Lower lobe of right lung (tissue), 2 donors: ENCODE measurements at regions not wholly inside any gene's neighbourhood (a gene's known extent, or its start where the extent isn't known, plus 50 kb on each side); places are given as distances from the start of the nearest gene placed in this dataset.
"Not testable (repeated sequence)": the region's sequence is repeated elsewhere in the genome, so short reads cannot be mapped to it uniquely, and the experiment has no call there.

ENCODE experiments used
- ATAC-seq, 2 donors: fragments of 200-7000 bp; cut with Tn5 transposase; one replicate each; pipeline ENCODE4 v1.9.1; 2020 to 2022; ENCODE audit warnings: mild to moderate bottlenecking in 2 of 2, moderate library complexity in 2 of 2
- DNase-seq: peaks from one replicate; pipeline ENCODE4 v3.0.0-alpha.2; 2020
- H3K27ac ChIP-seq: fragments of 200-600 bp; one replicate; pipeline ENCODE4 v1.8.0; 2022
- H3K27me3 ChIP-seq: fragments of 200-600 bp; one replicate; pipeline ENCODE4 v1.8.0; 2022; ENCODE audit warnings: low read depth
- H3K36me3 ChIP-seq: fragments of 200-600 bp; one replicate; pipeline ENCODE4 v1.8.0; 2022; ENCODE audit warnings: mild to moderate bottlenecking
- H3K4me1 ChIP-seq: fragments of 200-600 bp; one replicate; pipeline ENCODE4 v1.8.0; 2022
- H3K4me3 ChIP-seq: fragments of 200-600 bp; one replicate; pipeline ENCODE4 v1.8.0; 2022; ENCODE audit warnings: mild to moderate bottlenecking
- H3K9me3 ChIP-seq: fragments of 200-600 bp; one replicate; pipeline ENCODE4 v1.8.0; 2022
- CTCF ChIP-seq: fragments of 200-600 bp; IDR thresholded peaks from one replicate; pipeline ENCODE4 v1.8.0; 2022; ENCODE audit warnings: antibody characterized with exemption, mild to moderate bottlenecking
- intact Hi-C: fragments of 100-400 bp; cut with DNase I; formaldehyde crosslinking; loops from one replicate; pipeline ENCODE4 v1.11.0; 2022
- donor health status: DM: no; HTN: yes; CAD: no; lungs with severe emphysema.

GRCh38 chrX:115702982-115703381, 142.0 kb downstream of the PLS3 start:
- Histone ChIP-seq H3K4me1 (no peaks in the 10 kb centered on the region), H3K4me3 (no peak overlapping the region), H3K36me3 (no peaks in the 10 kb centered on the region), H3K9me3 (no peaks in the 10 kb centered on the region), H3K27me3 (no peaks in the 10 kb centered on the region), H3K27ac (no peak overlapping the region)
- ATAC-seq, result no peak
- intact Hi-C loops, result no loop called here
- no peak for TF ChIP-seq CTCF
- DNase-seq, result no peak

GRCh38 chrX:115709039-115709438, 148.1 kb downstream of the PLS3 start:
- intact Hi-C loops, result no loop called here
- TF ChIP-seq CTCF, result no peak
- H3K4me3 ChIP-seq, result no peak overlapping the region
- H3K4me1 ChIP-seq, result no peaks in the 10 kb centered on the region
- no peaks in the 10 kb centered on the region for H3K9me3 ChIP-seq
- no peak for DNase-seq
- H3K27me3 ChIP-seq, result no peaks in the 10 kb centered on the region
- ATAC-seq, result no peak
- H3K27ac ChIP-seq, result no peak overlapping the region
- H3K36me3 ChIP-seq, result no peaks in the 10 kb centered on the region

GRCh38 chrX:115712484-115712883, 151.5 kb downstream of the PLS3 start:
- no peaks in the 10 kb centered on the region for H3K36me3 ChIP-seq
- H3K9me3 ChIP-seq, result no peaks in the 10 kb centered on the region
- TF ChIP-seq CTCF, result no peak
- DNase-seq (no peak), ATAC-seq (no peak)
- intact Hi-C loops, result no loop called here
- no peak overlapping the region for H3K4me3 ChIP-seq
- no peaks in the 10 kb centered on the region for H3K4me1 ChIP-seq
- H3K27ac ChIP-seq, result no peak overlapping the region
- no peaks in the 10 kb centered on the region for H3K27me3 ChIP-seq

GRCh38 chrX:115713460-115713859, 152.5 kb downstream of the PLS3 start:
- DNase-seq, result no peak
- no peak overlapping the region for H3K27ac ChIP-seq
- no peaks in the 10 kb centered on the region for H3K4me1 ChIP-seq
- intact Hi-C loops, result no loop called here
- H3K36me3 ChIP-seq, result no peaks in the 10 kb centered on the region
- no peaks in the 10 kb centered on the region for H3K9me3 ChIP-seq
- H3K4me3 ChIP-seq, result no peak overlapping the region
- no peak for TF ChIP-seq CTCF
- no peak for ATAC-seq
- no peaks in the 10 kb centered on the region for H3K27me3 ChIP-seq

- intact Hi-C loops, result no loop called here
- Histone ChIP-seq H3K9me3 (no peaks in the 10 kb centered on the region), H3K27me3 (no peaks in the 10 kb centered on the region), H3K4me1 (no peaks in the 10 kb centered on the region), H3K27ac (no peak overlapping the region), H3K36me3 (no peaks in the 10 kb centered on the region), H3K4me3 (no peak overlapping the region)
- ATAC-seq, result no peak
- TF ChIP-seq CTCF, result no peak
- no peak for DNase-seq
Observed at GRCh38 chrX:115719171-115719570, 158.2 kb downstream of the PLS3 start.

GRCh38 chrX:115722724-115723433, 161.9 kb downstream of the PLS3 start:
- H3K27me3 ChIP-seq, ATAC-seq, DNase-seq, H3K4me3 ChIP-seq, H3K4me1 ChIP-seq, H3K9me3 ChIP-seq, intact Hi-C loops, H3K27ac ChIP-seq, H3K36me3 ChIP-seq: not testable (repeated sequence)

- H3K4me3 ChIP-seq, H3K9me3 ChIP-seq, H3K27me3 ChIP-seq, H3K27ac ChIP-seq, H3K4me1 ChIP-seq, DNase-seq, intact Hi-C loops, H3K36me3 ChIP-seq, ATAC-seq: not testable (repeated sequence)
Observed at GRCh38 chrX:115725370-115725769, 164.4 kb downstream of the PLS3 start.

- ATAC-seq, result peak in 1 of 2 donors; percentile 99
- H3K4me1 ChIP-seq, H3K27me3 ChIP-seq, H3K9me3 ChIP-seq, intact Hi-C loops, H3K4me3 ChIP-seq, H3K36me3 ChIP-seq, DNase-seq, H3K27ac ChIP-seq: not testable (repeated sequence)
Observed at GRCh38 chrX:115727792-115728732, 167.1 kb downstream of the PLS3 start.

- H3K36me3 ChIP-seq, H3K4me3 ChIP-seq, H3K4me1 ChIP-seq, H3K27ac ChIP-seq, ATAC-seq, H3K27me3 ChIP-seq, DNase-seq, intact Hi-C loops, H3K9me3 ChIP-seq: not testable (repeated sequence)
Observed at GRCh38 chrX:115732530-115732929, 171.6 kb downstream of the PLS3 start.
